ENCODE measurements at regions not wholly inside any gene's neighbourhood (a gene's known extent, or its start where the extent isn't known, plus 50 kb on each side); places are given as distances from the start of the nearest gene placed in this dataset.
"Not testable (repeated sequence)": the region's sequence is repeated elsewhere in the genome, so short reads cannot be mapped to it uniquely, and the experiment has no call there.

DNA sequence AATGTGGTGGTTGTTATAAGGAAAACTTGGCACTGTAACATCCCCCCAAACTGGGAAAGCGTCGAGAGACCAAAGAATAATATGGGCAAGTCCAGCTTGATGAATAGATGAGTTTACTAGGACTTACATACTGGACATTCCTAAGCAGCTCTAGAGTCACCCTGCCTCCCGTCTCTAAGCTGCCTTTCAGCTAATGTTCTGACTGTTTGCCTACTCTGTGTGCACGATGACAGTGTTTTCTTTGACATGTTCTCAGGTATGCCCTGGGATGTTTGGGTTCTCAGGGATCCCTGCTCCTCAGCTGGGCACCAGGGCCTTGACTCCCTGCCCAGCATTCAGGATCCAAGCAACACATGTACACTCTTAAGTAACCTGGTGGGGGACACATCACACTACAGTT, 87.5 kb downstream of the MRPL57 start:
- not testable (repeated sequence) for TF ChIP-seq CTCF (conservative IDR thresholded peaks at IDR 0.05; ENCODE audit: low read depth, low read length); EZH2 (IDR thresholded peaks at IDR 0.05; ENCODE audit: low read length, unreplicated experiment)

Data from PC-3 (cell line).